Muscle layer of colon (tissue), 2 donors: ENCODE measurements at regions not wholly inside any gene's neighbourhood (a gene's known extent, or its start where the extent isn't known, plus 50 kb on each side); places are given as distances from the start of the nearest gene placed in this dataset.

ENCODE experiments used
- H3K27ac ChIP-seq: one replicate; pipeline ENCODE4 v1.7.0; 2013; ENCODE audit warnings: low read depth, mild to moderate bottlenecking, low read length, moderate library complexity
- H3K27me3 ChIP-seq, 2 donors: one replicate each; pipeline ENCODE4 v1.7.0; 2013; ENCODE audit warnings: low read length in 2 of 2, mild to moderate bottlenecking in 2 of 2; ENCODE audit not compliant: insufficient read depth in 2 of 2, control insufficient read depth in 1 of 2
- H3K36me3 ChIP-seq: one replicate; pipeline ENCODE4 v1.7.0; 2013; ENCODE audit warnings: mild to moderate bottlenecking, low read length; ENCODE audit not compliant: insufficient read depth
- H3K4me1 ChIP-seq: one replicate; pipeline ENCODE4 v1.7.0; 2013; ENCODE audit warnings: mild to moderate bottlenecking, low read length; ENCODE audit not compliant: insufficient read depth
- H3K4me3 ChIP-seq, 2 donors: one replicate each; pipeline ENCODE4 v1.7.0; 2013; ENCODE audit warnings: low read length in 2 of 2, low read depth in 1 of 2, mild to moderate bottlenecking in 1 of 2, moderate library complexity in 1 of 2
- H3K9ac ChIP-seq: one replicate; pipeline ENCODE4 v1.7.0; 2013; ENCODE audit warnings: low read length
- H3K9me3 ChIP-seq: one replicate; pipeline ENCODE4 v1.7.0; 2013; ENCODE audit warnings: mild to moderate bottlenecking, low read length
- donor health status: abdominal sarcoma.
- donor health status: Adenocarcinoma of cecum.

- H3K27me3 ChIP-seq = no peaks in the 10 kb centered on the region
- H3K27ac ChIP-seq = no peak overlapping the region
- no peaks in the 10 kb centered on the region for H3K36me3 ChIP-seq
- H3K9me3 ChIP-seq = no peaks in the 10 kb centered on the region
- H3K4me1 ChIP-seq = no peaks in the 10 kb centered on the region
- H3K9ac ChIP-seq = no peak overlapping the region
- no peak overlapping the region for H3K4me3 ChIP-seq
These were observed 58.6 kb downstream of the PHETA1 start for GRCh38 chr12:111310076-111310870.

DNA sequence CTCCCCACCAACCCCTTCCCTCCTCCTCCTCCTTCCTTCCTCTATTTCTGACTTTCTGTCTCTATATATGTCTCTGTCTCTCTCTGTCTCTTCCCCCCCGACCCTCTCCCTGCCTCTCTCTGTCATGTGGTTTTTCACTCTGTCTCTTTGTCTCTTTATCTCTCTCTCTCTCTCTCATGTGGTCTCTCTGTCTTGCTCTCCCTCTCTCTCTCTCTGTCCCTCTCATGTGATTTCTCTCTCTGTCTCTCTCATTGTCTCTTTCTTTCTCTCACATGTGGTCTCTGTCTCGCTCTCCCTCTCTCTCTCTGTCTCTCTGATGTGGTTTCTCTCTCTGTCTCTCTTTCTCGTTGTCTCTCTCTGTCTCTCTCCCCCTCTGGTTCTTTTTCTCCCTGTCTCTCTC, 59.3 kb downstream of the PHETA1 start:
- no peaks in the 10 kb centered on the region for H3K4me1 ChIP-seq
- H3K27ac ChIP-seq = no peak overlapping the region
- no peak overlapping the region for H3K4me3 ChIP-seq
- no peaks in the 10 kb centered on the region for H3K27me3 ChIP-seq
- H3K36me3 ChIP-seq = no peaks in the 10 kb centered on the region
- no peak overlapping the region for H3K9ac ChIP-seq
- H3K9me3 ChIP-seq = peaks cover 3% of the 10 kb centered on the region

DNA sequence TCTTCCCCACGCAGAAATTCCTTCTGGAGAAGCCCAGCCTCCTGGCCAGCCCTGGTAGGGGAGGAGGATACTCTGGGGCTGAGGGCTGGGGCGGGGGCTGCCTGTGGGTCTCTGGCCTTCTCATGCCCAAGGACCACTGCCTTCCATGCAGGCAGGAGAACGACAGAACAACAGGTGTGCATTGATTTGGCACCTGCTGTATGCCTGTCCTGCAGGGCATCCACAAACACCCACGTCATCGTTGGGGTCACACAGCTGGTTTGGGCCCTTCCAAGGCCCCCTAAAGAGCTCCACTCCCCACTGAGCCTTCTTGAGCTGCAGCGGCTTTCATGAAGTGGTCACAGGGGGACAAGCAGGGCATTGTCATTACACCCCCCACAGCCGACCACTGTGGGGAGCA, 60.4 kb downstream of the PHETA1 start:
- no peaks in the 10 kb centered on the region for H3K36me3 ChIP-seq
- H3K4me3 ChIP-seq = no peak overlapping the region
- H3K27ac ChIP-seq = no peak overlapping the region
- no peaks in the 10 kb centered on the region for H3K4me1 ChIP-seq
- H3K27me3 ChIP-seq = no peaks in the 10 kb centered on the region
- no peak overlapping the region for H3K9ac ChIP-seq
- H3K9me3 ChIP-seq = peaks cover 10% of the 10 kb centered on the region

DNA sequence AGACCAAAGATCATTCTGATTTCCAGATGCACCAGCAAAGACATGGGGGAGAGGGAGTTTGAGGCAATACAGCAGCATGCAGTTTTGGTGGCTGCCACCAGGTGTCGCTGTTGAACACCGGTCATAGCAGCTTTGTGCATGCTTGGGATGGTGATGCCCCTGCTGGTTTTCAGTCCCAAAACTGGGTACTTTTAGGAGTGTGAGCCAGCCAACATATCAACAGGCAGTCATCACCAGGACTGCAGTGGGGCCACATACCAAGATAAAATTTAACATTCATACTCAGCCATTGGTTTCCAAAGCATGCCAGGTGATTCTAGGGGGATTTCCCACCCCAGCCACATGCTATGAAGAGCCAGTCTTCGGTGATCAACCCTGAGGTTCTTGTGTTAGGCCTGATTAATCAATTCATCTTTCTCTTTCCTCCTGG, 64.2 kb downstream of the PHETA1 start:
- no peaks in the 10 kb centered on the region for H3K27me3 ChIP-seq
- peaks cover 10% of the 10 kb centered on the region for H3K9me3 ChIP-seq
- H3K27ac ChIP-seq = no peak overlapping the region
- no peaks in the 10 kb centered on the region for H3K4me1 ChIP-seq
- no peaks in the 10 kb centered on the region for H3K36me3 ChIP-seq
- H3K4me3 ChIP-seq = no peak overlapping the region
- H3K9ac ChIP-seq = no peak overlapping the region

DNA sequence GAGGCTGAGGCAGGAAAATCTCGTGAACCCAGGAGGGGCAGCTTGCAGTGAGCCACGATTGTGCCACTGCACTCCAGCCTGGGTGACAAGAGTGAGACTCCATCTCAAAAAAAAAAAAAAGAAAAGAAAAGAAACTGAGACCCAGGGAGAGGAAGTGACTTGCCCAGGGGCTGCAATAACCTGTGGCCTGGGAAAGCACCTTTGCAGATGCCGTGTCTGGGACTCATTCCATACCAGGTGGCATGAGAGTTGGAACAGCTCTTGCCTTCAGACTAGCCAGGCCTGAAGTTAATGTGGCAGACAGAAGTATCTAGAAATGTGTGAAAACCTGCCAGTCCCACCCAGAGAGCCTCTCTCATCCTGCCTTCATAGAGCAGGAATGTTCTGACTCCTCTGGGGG, 65.4 kb downstream of the PHETA1 start:
- H3K4me1 ChIP-seq = no peaks in the 10 kb centered on the region
- no peak overlapping the region for H3K4me3 ChIP-seq
- no peak overlapping the region for H3K27ac ChIP-seq
- H3K36me3 ChIP-seq = no peaks in the 10 kb centered on the region
- H3K27me3 ChIP-seq = peaks cover 0 to 2% of the 10 kb centered on the region in 2 donors
- H3K9ac ChIP-seq = no peak overlapping the region
- peaks cover 10% of the 10 kb centered on the region for H3K9me3 ChIP-seq

- H3K4me3 ChIP-seq = no peak overlapping the region
- H3K27me3 ChIP-seq = peaks cover 0 to 6% of the 10 kb centered on the region in 2 donors
- no peak overlapping the region for H3K27ac ChIP-seq
- H3K9me3 ChIP-seq = no peaks in the 10 kb centered on the region
- H3K9ac ChIP-seq = no peak overlapping the region
- no peaks in the 10 kb centered on the region for H3K4me1 ChIP-seq
- no peaks in the 10 kb centered on the region for H3K36me3 ChIP-seq
These were observed 70.1 kb downstream of the PHETA1 start for GRCh38 chr12:111298582-111299436.

- Histone ChIP-seq H3K4me3 (no peak overlapping the region), H3K36me3 (no peaks in the 10 kb centered on the region), H3K27me3 (peaks cover 0 to 6% of the 10 kb centered on the region in 2 donors), H3K4me1 (no peaks in the 10 kb centered on the region), H3K27ac (no peak overlapping the region), H3K9me3 (no peaks in the 10 kb centered on the region), H3K9ac (no peak overlapping the region)
These were observed 71.0 kb downstream of the PHETA1 start for GRCh38 chr12:111297703-111298426.

DNA sequence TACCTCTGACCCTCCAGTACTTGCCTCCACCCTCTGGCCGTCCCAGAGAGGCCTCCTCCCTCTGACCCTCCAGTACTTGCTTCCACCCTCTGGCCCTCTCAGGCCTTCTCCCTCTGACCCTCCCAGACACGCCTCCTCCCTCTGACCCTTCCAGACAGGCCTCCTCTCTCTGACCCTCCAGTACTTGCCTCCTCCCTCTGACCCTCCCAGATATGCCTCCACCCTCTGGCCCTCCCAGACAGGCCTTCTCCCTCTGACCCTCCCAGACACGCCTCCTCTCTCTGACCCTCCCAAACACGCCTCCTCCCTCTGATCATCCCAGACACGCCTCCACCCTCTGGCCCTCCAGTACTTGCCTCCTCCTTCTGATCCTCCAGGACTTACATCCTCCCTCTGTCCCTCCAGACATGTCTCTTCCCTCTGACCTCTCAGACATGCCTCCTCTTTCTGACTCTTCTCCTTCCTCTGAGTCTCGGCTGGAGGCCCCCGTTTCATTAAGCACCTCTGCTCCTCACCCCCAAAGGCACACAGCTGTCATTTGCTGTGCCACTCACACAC, 71.9 kb downstream of the PHETA1 start:
- no peak overlapping the region for H3K27ac ChIP-seq
- H3K9ac ChIP-seq = no peak overlapping the region
- no peaks in the 10 kb centered on the region for H3K9me3 ChIP-seq
- peaks cover 0 to 6% of the 10 kb centered on the region in 2 donors for H3K27me3 ChIP-seq
- no peak overlapping the region for H3K4me3 ChIP-seq
- H3K4me1 ChIP-seq = no peaks in the 10 kb centered on the region
- H3K36me3 ChIP-seq = no peaks in the 10 kb centered on the region

DNA sequence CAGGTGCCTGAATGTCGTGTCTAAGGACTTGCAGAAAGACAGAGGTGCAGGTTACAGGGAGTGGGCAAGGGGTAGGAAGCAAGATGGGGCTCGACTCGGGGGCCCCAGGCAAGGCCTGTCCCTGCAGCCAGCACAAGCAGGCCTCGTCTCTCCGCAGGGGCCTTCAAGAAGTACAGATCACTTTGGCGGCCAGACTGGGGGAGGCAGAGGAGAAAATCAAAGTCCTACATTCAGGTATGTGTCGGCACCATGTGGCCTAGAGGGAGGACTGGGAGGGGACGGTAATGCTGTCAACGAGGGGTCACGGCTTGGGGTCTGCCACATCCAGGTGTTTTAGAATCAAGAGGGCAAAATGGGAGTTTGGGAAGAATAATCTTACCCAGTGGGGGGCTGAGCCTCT, 73.7 kb downstream of the PHETA1 start:
- Histone ChIP-seq H3K9ac (no peak overlapping the region), H3K27ac (no peak overlapping the region), H3K9me3 (no peaks in the 10 kb centered on the region), H3K4me3 (no peak overlapping the region), H3K4me1 (no peaks in the 10 kb centered on the region), H3K36me3 (no peaks in the 10 kb centered on the region), H3K27me3 (peaks cover 0 to 6% of the 10 kb centered on the region in 2 donors)

- no peak overlapping the region for H3K4me3 ChIP-seq
- peaks cover 0 to 4% of the 10 kb centered on the region in 2 donors for H3K27me3 ChIP-seq
- no peaks in the 10 kb centered on the region for H3K9me3 ChIP-seq
- no peaks in the 10 kb centered on the region for H3K4me1 ChIP-seq
- H3K36me3 ChIP-seq = no peaks in the 10 kb centered on the region
- no peak overlapping the region for H3K27ac ChIP-seq
- no peak overlapping the region for H3K9ac ChIP-seq
These were observed 75.5 kb downstream of the PHETA1 start for GRCh38 chr12:111293266-111294009.
